ENCODE measurements at regions not wholly inside any gene's neighbourhood (a gene's known extent, or its start where the extent isn't known, plus 50 kb on each side); places are given as distances from the start of the nearest gene placed in this dataset.

DNA sequence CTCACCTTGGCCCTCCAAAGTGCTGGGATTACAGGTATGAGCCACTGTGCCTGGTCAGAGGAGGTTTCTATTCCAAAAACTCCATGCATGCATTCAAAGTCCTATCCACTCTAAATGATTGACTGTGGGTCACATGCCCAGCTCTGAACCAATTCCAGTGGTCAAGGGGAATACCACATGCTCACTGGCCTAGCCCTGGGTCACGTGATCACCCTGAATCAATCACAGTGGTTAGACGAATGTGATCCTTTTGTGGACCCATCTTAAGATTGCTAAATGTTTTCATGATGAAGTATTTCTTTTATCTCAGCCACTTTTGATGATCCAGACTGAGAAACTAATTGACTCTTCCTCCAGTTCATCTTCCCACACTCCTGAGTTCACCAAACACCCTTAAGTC, 475.8 kb downstream of the PREX1 start:
- Histone ChIP-seq H3K4me3 (no peak overlapping the region), H3K27me3 (no peaks in the 10 kb centered on the region), H3K36me3 (no peaks in the 10 kb centered on the region), H3K4me1 (no peaks in the 10 kb centered on the region), H3K9me3 (no peaks in the 10 kb centered on the region), H3K27ac (no peak overlapping the region)
- no peak for DNase-seq
- no peak for TF ChIP-seq POLR2A (IDR thresholded peaks at IDR 0.05)
- TF ChIP-seq, protein P1, sequence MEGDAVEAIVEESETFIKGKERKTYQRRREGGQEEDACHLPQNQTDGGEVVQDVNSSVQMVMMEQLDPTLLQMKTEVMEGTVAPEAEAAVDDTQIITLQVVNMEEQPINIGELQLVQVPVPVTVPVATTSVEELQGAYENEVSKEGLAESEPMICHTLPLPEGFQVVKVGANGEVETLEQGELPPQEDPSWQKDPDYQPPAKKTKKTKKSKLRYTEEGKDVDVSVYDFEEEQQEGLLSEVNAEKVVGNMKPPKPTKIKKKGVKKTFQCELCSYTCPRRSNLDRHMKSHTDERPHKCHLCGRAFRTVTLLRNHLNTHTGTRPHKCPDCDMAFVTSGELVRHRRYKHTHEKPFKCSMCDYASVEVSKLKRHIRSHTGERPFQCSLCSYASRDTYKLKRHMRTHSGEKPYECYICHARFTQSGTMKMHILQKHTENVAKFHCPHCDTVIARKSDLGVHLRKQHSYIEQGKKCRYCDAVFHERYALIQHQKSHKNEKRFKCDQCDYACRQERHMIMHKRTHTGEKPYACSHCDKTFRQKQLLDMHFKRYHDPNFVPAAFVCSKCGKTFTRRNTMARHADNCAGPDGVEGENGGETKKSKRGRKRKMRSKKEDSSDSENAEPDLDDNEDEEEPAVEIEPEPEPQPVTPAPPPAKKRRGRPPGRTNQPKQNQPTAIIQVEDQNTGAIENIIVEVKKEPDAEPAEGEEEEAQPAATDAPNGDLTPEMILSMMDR (IDR thresholded peaks at IDR 0.05) = no peak
- intact Hi-C loops (cut with DNase I; ENCODE audit: low total_unique reads) = no loop called here

DNA sequence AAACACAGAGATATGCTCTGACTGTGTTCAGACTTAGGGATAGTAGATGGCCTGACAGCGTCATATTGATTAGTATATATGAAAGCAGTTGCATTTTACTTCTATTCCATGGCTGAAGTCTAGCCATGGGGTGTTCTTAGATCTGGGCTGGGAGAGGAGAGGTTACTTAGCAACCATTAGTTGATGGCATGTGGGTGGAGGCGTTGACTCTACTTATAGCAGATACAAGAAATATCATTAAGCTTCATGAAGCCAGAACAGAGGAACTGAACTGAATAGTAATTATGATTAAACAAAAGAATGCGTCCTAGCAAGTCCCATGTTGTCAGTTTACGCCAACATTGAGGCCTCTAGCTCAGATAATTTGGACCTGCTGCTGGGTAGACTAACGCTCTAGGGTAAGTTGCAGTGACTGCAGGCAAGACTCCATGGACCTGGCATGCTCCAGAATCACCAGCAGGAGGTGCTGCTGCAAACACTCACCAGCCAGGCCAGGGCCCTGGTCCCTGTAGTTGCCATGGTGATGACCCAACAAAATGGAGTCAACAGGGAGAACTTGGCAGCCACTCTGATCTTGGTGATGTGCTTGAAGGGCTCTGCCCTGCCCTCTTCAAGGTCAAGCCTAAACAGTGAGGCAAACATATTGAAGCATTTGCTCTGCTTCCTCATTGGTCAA, 477.3 kb downstream of the PREX1 start:
- DNase-seq = no peak
- no peak overlapping the region for H3K4me3 ChIP-seq
- H3K4me1 ChIP-seq = no peaks in the 10 kb centered on the region
- no peaks in the 10 kb centered on the region for H3K9me3 ChIP-seq
- intact Hi-C loops (cut with DNase I; ENCODE audit: low total_unique reads) = no loop called here
- H3K27me3 ChIP-seq = no peaks in the 10 kb centered on the region
- TF ChIP-seq POLR2A (IDR thresholded peaks at IDR 0.05) = no peak
- TF ChIP-seq, protein P1 (IDR thresholded peaks at IDR 0.05) = no peak
- no peak overlapping the region for H3K27ac ChIP-seq
- no peaks in the 10 kb centered on the region for H3K36me3 ChIP-seq

DNA sequence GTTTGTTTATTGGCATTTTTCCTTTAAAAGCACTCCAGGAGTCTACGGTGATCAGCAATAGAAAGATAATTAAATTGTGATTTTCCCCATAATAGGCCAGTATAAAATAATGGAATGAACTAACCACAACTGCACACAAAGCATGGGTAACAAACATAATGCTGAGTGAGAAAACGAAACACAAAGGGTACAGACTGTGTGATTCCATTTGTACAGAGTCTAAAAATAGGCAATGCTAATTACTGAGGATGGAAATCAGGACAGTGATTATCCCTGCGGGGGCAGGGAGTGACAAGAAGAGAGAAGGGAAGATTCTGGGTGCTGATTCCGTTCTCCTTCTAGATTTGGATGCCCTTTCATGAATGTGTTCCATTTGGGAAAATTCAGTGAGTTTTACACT, 478.1 kb downstream of the PREX1 start:
- intact Hi-C loops (cut with DNase I; ENCODE audit: low total_unique reads) = no loop called here

DNA sequence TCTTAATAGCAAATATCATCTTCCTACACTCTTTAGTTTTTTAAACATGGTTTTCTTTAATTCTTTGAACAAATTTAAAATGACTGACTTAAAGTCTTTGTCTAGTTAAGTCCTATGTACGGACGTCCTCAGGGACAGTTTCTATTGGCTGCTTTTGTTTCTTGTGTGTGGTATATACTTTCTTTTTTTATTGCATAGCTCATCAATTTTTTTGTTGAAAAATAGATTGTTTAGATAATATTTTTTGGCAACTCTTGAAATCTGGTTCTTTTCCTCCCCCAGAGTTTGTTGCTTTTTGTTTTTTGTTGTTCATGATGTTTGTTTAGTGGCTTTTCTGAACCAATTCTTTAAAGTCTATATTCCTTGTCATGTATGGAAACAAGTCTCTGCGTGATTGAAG, 479.8 kb downstream of the PREX1 start:
- no peak for TF ChIP-seq POLR2A (IDR thresholded peaks at IDR 0.05)
- TF ChIP-seq, protein P1 (IDR thresholded peaks at IDR 0.05) = no peak
- H3K4me3 ChIP-seq = no peak overlapping the region
- intact Hi-C loops (cut with DNase I; ENCODE audit: low total_unique reads) = no loop called here
- H3K4me1 ChIP-seq = no peaks in the 10 kb centered on the region
- no peaks in the 10 kb centered on the region for H3K27me3 ChIP-seq
- no peaks in the 10 kb centered on the region for H3K36me3 ChIP-seq
- no peak for DNase-seq
- no peak overlapping the region for H3K27ac ChIP-seq
- H3K9me3 ChIP-seq = no peaks in the 10 kb centered on the region

More for the DNA sequence above, 478.1 kb downstream of the PREX1 start:
- no peak for DNase-seq
- no peak overlapping the region for H3K27ac ChIP-seq
- H3K36me3 ChIP-seq = no peaks in the 10 kb centered on the region
- no peak overlapping the region for H3K4me3 ChIP-seq
- no peaks in the 10 kb centered on the region for H3K27me3 ChIP-seq
- no peaks in the 10 kb centered on the region for H3K4me1 ChIP-seq
- no peaks in the 10 kb centered on the region for H3K9me3 ChIP-seq
- TF ChIP-seq POLR2A (IDR thresholded peaks at IDR 0.05) = no peak
- TF ChIP-seq, protein P1 (IDR thresholded peaks at IDR 0.05) = no peak

DNA sequence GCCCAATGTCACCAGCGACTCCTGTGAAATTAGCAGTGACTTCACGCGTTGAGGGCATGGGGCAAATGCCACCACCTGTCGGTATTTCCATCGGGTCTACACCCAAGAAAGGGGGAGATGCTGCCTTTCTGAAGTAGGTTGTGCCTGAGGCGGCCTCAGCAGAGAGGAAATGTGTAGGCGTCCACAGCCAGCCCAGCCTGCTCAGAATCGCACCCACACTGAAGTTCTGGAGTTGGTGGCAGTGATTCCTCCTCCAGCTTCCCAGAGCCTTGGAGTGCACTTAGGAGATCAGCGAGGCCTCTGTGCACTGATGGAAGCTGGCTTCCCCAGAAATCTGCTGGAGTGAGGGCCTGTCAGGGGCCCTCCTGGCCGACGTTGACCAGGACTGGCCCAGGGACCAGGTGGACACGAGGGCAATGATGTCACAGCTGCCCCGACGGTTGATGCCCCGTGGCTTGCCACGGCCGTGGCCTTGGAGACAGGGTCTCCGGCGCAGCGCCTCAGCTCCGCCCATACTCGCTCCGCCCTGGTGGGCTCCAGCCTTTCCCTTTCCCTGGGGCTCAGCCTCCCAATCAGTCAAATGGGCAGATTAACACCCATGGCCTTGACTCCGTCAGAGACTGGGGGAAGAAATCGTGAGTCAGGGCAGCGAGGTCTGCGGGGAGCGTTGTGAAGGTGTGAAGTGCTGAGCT, 484.8 kb downstream of the PREX1 start:
- Histone ChIP-seq H3K9me3 (no peaks in the 10 kb centered on the region), H3K36me3 (no peaks in the 10 kb centered on the region), H3K27ac (no peak overlapping the region), H3K4me1 (peaks cover 0 to 4% of the 10 kb centered on the region in 2 donors), H3K4me3 (no peak overlapping the region), H3K27me3 (no peaks in the 10 kb centered on the region)
- intact Hi-C loops (cut with DNase I; ENCODE audit: low total_unique reads) = no loop called here
- DNase-seq = no peak
- TF ChIP-seq POLR2A (IDR thresholded peaks at IDR 0.05) = no peak
- TF ChIP-seq, protein P1 (IDR thresholded peaks at IDR 0.05) = no peak
